Memory B cell (primary cell): ENCODE measurements at regions not wholly inside any gene's neighbourhood (a gene's known extent, or its start where the extent isn't known, plus 50 kb on each side); places are given as distances from the start of the nearest gene placed in this dataset.

Source experiments
- ATAC-seq: fragments of 150-1000 bp; cut with Tn5 transposase; 2 replicates; pipeline ENCODE4 v1.10.0; 2021; ENCODE audit warnings: low read depth, mild to moderate bottlenecking, moderate library complexity
- DNase-seq, 2 donors: peaks; one replicate each; pipeline ENCODE4 v3.0.0; 2022; ENCODE audit warnings: low spot score in 2 of 2
- H3K27ac Mint-ChIP-seq: one replicate; pipeline ENCODE4 v1.8.0; 2022; ENCODE audit warnings: mild to moderate bottlenecking, moderate library complexity, mixed read lengths
- H3K27me3 Mint-ChIP-seq: one replicate; pipeline ENCODE4 v1.8.0; 2022; ENCODE audit warnings: mixed read lengths
- H3K36me3 Mint-ChIP-seq: one replicate; pipeline ENCODE4 v1.8.0; 2022; ENCODE audit warnings: mild to moderate bottlenecking, mixed read lengths
- H3K4me1 Mint-ChIP-seq: one replicate; pipeline ENCODE4 v1.8.0; 2022; ENCODE audit warnings: mixed read lengths
- H3K4me3 Mint-ChIP-seq: one replicate; pipeline ENCODE4 v1.8.0; 2022; ENCODE audit warnings: mild to moderate bottlenecking, moderate library complexity, mixed read lengths
- H3K9me3 Mint-ChIP-seq: one replicate; pipeline ENCODE4 v1.8.0; 2022; ENCODE audit warnings: mixed read lengths

- DNase-seq (no peak), ATAC-seq (no peak)
- Mint-ChIP-seq H3K36me3 (no peaks in the 10 kb centered on the region), H3K4me1 (no peaks in the 10 kb centered on the region), H3K9me3 (peaks cover 10% of the 10 kb centered on the region), H3K4me3 (no peak overlapping the region), H3K27me3 (no peaks in the 10 kb centered on the region), H3K27ac (no peak overlapping the region)
Measured at GRCh38 chr19:29395734-29396414, 129.9 kb upstream of the VSTM2B start.

DNA sequence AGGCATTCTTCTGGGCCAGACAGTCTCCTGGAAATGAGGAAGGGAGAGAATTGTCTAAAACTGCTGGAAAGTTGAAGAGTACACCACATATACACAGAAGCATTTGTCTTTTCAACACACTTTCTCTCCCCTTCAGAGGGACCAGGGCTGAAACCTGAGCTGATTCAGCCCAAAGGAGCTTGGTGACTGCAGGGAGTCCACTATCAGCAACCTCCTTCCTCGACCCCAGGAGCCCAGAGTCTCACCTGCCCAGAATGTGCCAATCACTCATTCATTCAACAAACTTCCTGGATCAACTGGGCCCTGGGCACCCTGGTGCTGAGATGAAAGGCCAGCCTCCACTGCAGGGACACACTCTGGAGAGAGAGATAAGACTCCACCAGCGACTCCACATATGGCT lies 128.9 kb upstream of the VSTM2B start:
- Mint-ChIP-seq H3K36me3 (no peaks in the 10 kb centered on the region), H3K27me3 (no peaks in the 10 kb centered on the region), H3K4me1 (no peaks in the 10 kb centered on the region), H3K9me3 (peaks cover 5% of the 10 kb centered on the region), H3K27ac (no peak overlapping the region), H3K4me3 (no peak overlapping the region)
- no peak for ATAC-seq
- DNase-seq = no peak

- ATAC-seq (no peak), DNase-seq (no peak)
- H3K4me1 Mint-ChIP-seq = no peaks in the 10 kb centered on the region
- H3K4me3 Mint-ChIP-seq = no peak overlapping the region
- H3K27me3 Mint-ChIP-seq = no peaks in the 10 kb centered on the region
- H3K27ac Mint-ChIP-seq = no peak overlapping the region
- H3K36me3 Mint-ChIP-seq = no peaks in the 10 kb centered on the region
- peaks cover 5% of the 10 kb centered on the region for H3K9me3 Mint-ChIP-seq
Measured at GRCh38 chr19:29397748-29398147, 128.0 kb upstream of the VSTM2B start.

GRCh38 chr19:29399804-29400203 lies 126.0 kb upstream of the VSTM2B start:
- peaks cover 3% of the 10 kb centered on the region for H3K9me3 Mint-ChIP-seq
- no peak overlapping the region for H3K4me3 Mint-ChIP-seq
- no peak overlapping the region for H3K27ac Mint-ChIP-seq
- H3K36me3 Mint-ChIP-seq = no peaks in the 10 kb centered on the region
- H3K27me3 Mint-ChIP-seq = no peaks in the 10 kb centered on the region
- DNase-seq (no peak), ATAC-seq (no peak)
- H3K4me1 Mint-ChIP-seq = no peaks in the 10 kb centered on the region

GRCh38 chr19:29400917-29401711 lies 124.7 kb upstream of the VSTM2B start:
- H3K27ac Mint-ChIP-seq = no peak overlapping the region
- no peaks in the 10 kb centered on the region for H3K36me3 Mint-ChIP-seq
- H3K9me3 Mint-ChIP-seq = peaks cover 3% of the 10 kb centered on the region
- DNase-seq (no peak), ATAC-seq (no peak)
- H3K27me3 Mint-ChIP-seq = no peaks in the 10 kb centered on the region
- no peak overlapping the region for H3K4me3 Mint-ChIP-seq
- no peaks in the 10 kb centered on the region for H3K4me1 Mint-ChIP-seq

DNA sequence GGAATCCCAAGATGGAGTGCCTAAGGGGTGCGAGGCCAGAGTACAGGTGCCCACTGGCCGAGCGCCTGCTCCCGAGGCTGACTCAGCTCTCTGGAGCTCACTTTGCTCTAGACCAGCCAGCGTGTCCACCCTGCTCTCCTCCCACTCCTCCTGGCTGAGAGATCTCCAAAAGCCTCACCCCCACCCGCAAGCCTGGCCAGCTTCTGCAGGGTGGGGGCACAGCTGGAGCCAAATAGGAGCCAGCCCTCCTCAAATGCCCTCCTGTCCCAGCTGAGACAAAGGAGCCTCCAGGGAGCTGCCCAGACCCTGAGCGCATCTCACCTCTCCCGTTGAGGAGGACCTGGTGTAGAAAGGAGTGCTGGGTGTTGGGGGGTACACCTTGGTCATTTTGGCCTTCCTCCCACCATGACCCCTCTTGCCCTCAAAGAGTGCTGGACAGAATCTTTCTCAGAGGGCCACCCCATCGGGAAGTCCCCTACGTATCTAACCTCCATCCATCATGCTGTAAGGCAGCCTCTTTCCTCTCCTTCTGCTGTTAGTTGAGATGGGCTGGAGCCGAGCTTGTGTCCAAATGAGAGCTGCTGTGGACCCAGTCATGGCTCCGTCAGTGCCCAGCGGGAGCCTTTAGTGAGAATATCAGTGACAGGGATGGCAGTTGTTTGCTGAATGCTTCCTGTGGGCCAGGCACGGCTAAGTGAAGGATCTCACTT lies 123.9 kb upstream of the VSTM2B start:
- Mint-ChIP-seq H3K27me3 (no peaks in the 10 kb centered on the region), H3K27ac (no peak overlapping the region), H3K4me3 (no peak overlapping the region), H3K9me3 (peaks cover 3% of the 10 kb centered on the region), H3K36me3 (no peaks in the 10 kb centered on the region), H3K4me1 (no peaks in the 10 kb centered on the region)
- DNase-seq (no peak), ATAC-seq (no peak)

DNA sequence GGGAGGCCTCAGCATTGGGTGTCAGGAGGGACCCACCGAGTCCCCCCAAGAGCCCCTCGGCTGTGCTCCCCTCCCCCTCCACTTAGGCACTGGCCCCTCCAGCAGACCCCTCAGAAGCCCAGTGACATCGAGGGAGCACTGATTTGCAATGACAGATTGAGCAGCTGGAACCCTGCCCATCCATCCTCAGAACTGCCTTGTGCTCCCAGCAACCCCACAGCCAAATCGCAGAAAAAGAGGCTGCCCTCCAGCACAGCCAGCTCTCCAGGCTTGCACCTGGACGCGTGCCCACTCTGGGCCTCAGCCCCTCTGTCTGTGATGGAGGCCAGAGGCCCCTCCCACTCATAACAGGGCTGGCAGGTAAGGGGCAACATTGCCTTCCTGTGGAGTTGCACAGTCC lies 123.2 kb upstream of the VSTM2B start:
- Mint-ChIP-seq H3K27me3 (no peaks in the 10 kb centered on the region), H3K27ac (no peak overlapping the region), H3K4me3 (no peak overlapping the region), H3K4me1 (no peaks in the 10 kb centered on the region), H3K9me3 (peaks cover 5% of the 10 kb centered on the region), H3K36me3 (no peaks in the 10 kb centered on the region)
- no peak for ATAC-seq
- DNase-seq = no peak

- DNase-seq = no peak
- no peaks in the 10 kb centered on the region for H3K4me1 Mint-ChIP-seq
- no peak overlapping the region for H3K4me3 Mint-ChIP-seq
- H3K36me3 Mint-ChIP-seq = no peaks in the 10 kb centered on the region
- ATAC-seq = no peak
- H3K27ac Mint-ChIP-seq = no peak overlapping the region
- no peaks in the 10 kb centered on the region for H3K27me3 Mint-ChIP-seq
- peaks cover 5% of the 10 kb centered on the region for H3K9me3 Mint-ChIP-seq
Measured at GRCh38 chr19:29404015-29404414, 121.8 kb upstream of the VSTM2B start.

DNA sequence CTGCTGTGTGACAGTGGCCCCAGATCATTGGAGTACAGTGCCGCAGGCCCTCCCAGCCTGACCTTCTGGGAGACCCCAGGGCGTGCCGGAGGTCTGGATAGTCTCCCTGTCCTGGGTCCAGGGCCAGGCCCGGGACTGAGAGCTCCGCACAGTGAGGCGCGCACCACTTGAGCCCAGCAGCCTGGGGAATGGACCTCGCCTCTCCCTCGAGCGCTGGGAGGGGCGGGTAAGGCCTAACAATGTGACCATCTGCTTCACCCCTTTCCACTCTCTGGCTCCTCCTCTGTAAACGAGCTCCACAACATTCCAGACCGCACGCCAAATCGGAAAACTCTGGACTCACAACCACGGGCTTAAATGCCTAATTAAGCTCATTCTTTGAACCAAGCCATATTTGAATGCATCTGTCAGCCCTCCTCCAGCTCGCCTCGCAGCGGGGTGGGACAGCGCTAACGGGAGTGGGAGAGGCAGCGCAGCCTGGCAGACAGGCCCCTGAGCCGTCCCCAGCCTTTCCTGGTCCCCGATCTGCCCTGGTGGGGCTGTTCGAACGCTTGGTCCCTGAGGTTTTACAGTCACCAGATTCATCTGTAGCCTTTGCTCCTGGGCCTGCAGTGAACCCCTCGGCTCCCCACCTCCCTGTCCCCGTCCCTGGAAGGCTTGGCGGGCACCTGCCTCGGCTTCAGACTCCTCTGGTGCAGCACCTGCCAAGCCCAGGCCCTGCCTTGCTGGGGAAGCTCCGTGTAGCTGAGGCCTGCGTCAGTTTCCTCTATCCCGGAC lies 120.7 kb upstream of the VSTM2B start:
- Mint-ChIP-seq H3K27ac (no peak overlapping the region), H3K4me1 (no peaks in the 10 kb centered on the region), H3K4me3 (no peak overlapping the region), H3K27me3 (no peaks in the 10 kb centered on the region), H3K9me3 (peaks cover 2% of the 10 kb centered on the region), H3K36me3 (no peaks in the 10 kb centered on the region)
- ATAC-seq (no peak), DNase-seq (no peak)

DNA sequence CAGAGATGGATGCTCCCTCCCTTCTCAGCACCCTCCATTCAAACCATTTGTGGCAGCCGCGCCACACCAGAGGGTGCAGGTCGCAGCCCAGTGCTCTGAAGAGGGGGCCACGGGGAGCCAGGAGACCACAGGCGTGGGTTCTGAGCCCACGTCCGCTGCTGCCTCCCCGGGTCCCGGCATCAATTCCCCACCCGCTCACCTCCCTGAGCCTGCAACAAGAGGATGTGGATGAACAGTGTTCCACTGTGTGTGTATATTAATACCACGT lies 120.1 kb upstream of the VSTM2B start:
- ATAC-seq = no peak
- no peaks in the 10 kb centered on the region for H3K27me3 Mint-ChIP-seq
- H3K36me3 Mint-ChIP-seq = no peaks in the 10 kb centered on the region
- no peak for DNase-seq
- no peak overlapping the region for H3K4me3 Mint-ChIP-seq
- no peak overlapping the region for H3K27ac Mint-ChIP-seq
- peaks cover 2% of the 10 kb centered on the region for H3K9me3 Mint-ChIP-seq
- H3K4me1 Mint-ChIP-seq = no peaks in the 10 kb centered on the region

- Mint-ChIP-seq H3K4me1 (no peaks in the 10 kb centered on the region), H3K27me3 (no peaks in the 10 kb centered on the region), H3K36me3 (no peaks in the 10 kb centered on the region), H3K4me3 (no peak overlapping the region), H3K9me3 (peaks cover 2% of the 10 kb centered on the region), H3K27ac (no peak overlapping the region)
- ATAC-seq (no peak), DNase-seq (no peak)
Measured at GRCh38 chr19:29409076-29409862, 116.5 kb upstream of the VSTM2B start.

GRCh38 chr19:29410601-29411000 lies 115.2 kb upstream of the VSTM2B start:
- no peak overlapping the region for H3K4me3 Mint-ChIP-seq
- DNase-seq = no peak
- H3K36me3 Mint-ChIP-seq = no peaks in the 10 kb centered on the region
- H3K27ac Mint-ChIP-seq = no peak overlapping the region
- no peak for ATAC-seq
- H3K27me3 Mint-ChIP-seq = no peaks in the 10 kb centered on the region
- H3K9me3 Mint-ChIP-seq = peaks cover 2% of the 10 kb centered on the region
- no peaks in the 10 kb centered on the region for H3K4me1 Mint-ChIP-seq

DNA sequence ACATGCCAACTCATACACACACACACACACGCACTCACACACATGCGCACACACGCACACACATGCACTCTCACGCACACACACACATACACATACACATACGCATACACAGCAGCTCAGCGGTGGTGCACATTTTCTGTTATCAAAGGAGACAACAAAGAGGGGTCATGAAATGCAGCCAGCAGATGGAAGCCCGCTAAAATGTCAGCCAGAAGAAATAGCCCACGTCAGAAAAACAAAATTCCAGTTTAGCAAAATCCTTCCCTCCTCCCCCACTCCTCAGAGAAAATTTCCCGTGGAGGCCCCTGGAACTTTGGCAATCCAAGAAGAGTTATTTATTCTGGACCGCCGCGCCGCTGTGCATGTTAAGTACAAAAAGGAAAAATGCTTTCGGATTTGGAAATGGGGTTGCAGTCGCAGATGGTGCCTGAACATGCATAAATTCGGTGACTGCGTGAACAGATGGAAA lies 114.6 kb upstream of the VSTM2B start:
- Mint-ChIP-seq H3K4me1 (no peaks in the 10 kb centered on the region), H3K27me3 (no peaks in the 10 kb centered on the region), H3K4me3 (no peak overlapping the region), H3K27ac (no peak overlapping the region), H3K36me3 (no peaks in the 10 kb centered on the region), H3K9me3 (peaks cover 2% of the 10 kb centered on the region)
- DNase-seq = no peak
- no peak for ATAC-seq
